HEK293T (cell line): ENCODE measurements at regions not wholly inside any gene's neighbourhood (a gene's known extent, or its start where the extent isn't known, plus 50 kb on each side); places are given as distances from the start of the nearest gene placed in this dataset.
"Not testable (repeated sequence)": the region's sequence is repeated elsewhere in the genome, so short reads cannot be mapped to it uniquely, and the experiment has no call there.

Experiments used
- CTCF ChIA-PET: fragments of 350-600 bp; formaldehyde crosslinking; extraction: SDS; loops from one replicate; lab custom pipeline; 2021; ENCODE audit warnings: antibody characterized with exemption, inconsistent platforms; lab: Yijun Ruan, JAX
- POLR2A ChIA-PET: fragments of 350-600 bp; formaldehyde crosslinking; extraction: SDS; loops from one replicate; lab custom pipeline; 2020; ENCODE audit warnings: antibody characterized with exemption, inconsistent platforms; lab: Yijun Ruan, JAX
- DNase-seq: peaks from one replicate; pipeline ENCODE4 v3.0.0; 2012; ENCODE audit warnings: mixed read lengths; ENCODE audit errors: extremely low spot score
- ARNT ChIP-seq: fragments of 450-650 bp; IDR thresholded peaks from 2 replicates; pipeline ENCODE4 v1.6.1; 2017; ENCODE audit warnings: mild to moderate bottlenecking
- BHLHE40 ChIP-seq: fragments of 450-650 bp; IDR thresholded peaks from 2 replicates; pipeline ENCODE4 v1.6.1; 2016; ENCODE audit warnings: mild to moderate bottlenecking, moderate library complexity, borderline replicate concordance
- CTBP1 ChIP-seq: fragments of 450-650 bp; IDR thresholded peaks from 2 replicates; pipeline ENCODE4 v1.6.1; 2016; ENCODE audit warnings: borderline replicate concordance
- ELF4 ChIP-seq: fragments of 450-650 bp; IDR thresholded peaks from 2 replicates; pipeline ENCODE4 v1.6.1; 2017; ENCODE audit warnings: antibody characterized with exemption
- FOXA1 ChIP-seq: fragments of 450-650 bp; IDR thresholded peaks from 2 replicates; pipeline ENCODE4 v1.6.1; 2016; ENCODE audit warnings: mild to moderate bottlenecking
- FOXK2 ChIP-seq: fragments of 450-650 bp; IDR thresholded peaks from 2 replicates; pipeline ENCODE4 v1.6.1; 2016; ENCODE audit warnings: mild to moderate bottlenecking
- FOXM1 ChIP-seq: fragments of 450-650 bp; IDR thresholded peaks from 2 replicates; pipeline ENCODE4 v1.6.1; 2017; ENCODE audit warnings: mild to moderate bottlenecking, borderline replicate concordance
- HDGF ChIP-seq: fragments of 450-650 bp; IDR thresholded peaks from 2 replicates; pipeline ENCODE4 v1.6.1; 2017; ENCODE audit warnings: antibody characterized with exemption, borderline replicate concordance
- L3MBTL2 ChIP-seq: fragments of 450-650 bp; conservative IDR thresholded peaks from 2 replicates; pipeline ENCODE4 v1.6.1; 2016; ENCODE audit warnings: mild to moderate bottlenecking
- LEF1 ChIP-seq: fragments of 450-650 bp; IDR thresholded peaks from 2 replicates; pipeline ENCODE4 v1.6.1; 2017; ENCODE audit warnings: mild to moderate bottlenecking, borderline replicate concordance
- NFRKB ChIP-seq: fragments of 450-650 bp; IDR thresholded peaks from 2 replicates; pipeline ENCODE4 v1.6.1; 2016; ENCODE audit warnings: mild to moderate bottlenecking, moderate library complexity
- PKNOX1 ChIP-seq: fragments of 450-650 bp; IDR thresholded peaks from 2 replicates; pipeline ENCODE4 v1.6.1; 2016
- SP1 ChIP-seq: fragments of 450-650 bp; IDR thresholded peaks from 2 replicates; pipeline ENCODE4 v1.6.1; 2017
- SUZ12 ChIP-seq: fragments of 450-650 bp; IDR thresholded peaks from 2 replicates; pipeline ENCODE4 v1.6.1; 2016; ENCODE audit warnings: mild to moderate bottlenecking
- TARDBP ChIP-seq: fragments of 450-650 bp; IDR thresholded peaks from 2 replicates; pipeline ENCODE4 v1.6.1; 2016
- ZNF384 ChIP-seq: fragments of 450-650 bp; IDR thresholded peaks from 2 replicates; pipeline ENCODE4 v1.6.1; 2016

GRCh38 chr6:5840734-5841390, 165.9 kb downstream of the NRN1 start:
- CTCF ChIA-PET, result no interaction called here
- POLR2A ChIA-PET, result no interaction called here
- no peak for DNase-seq
- no peak for TF ChIP-seq CTBP1
- no peak for TF ChIP-seq NFRKB
- TF ChIP-seq PKNOX1, result no peak

GRCh38 chr6:5838656-5839396, 167.9 kb downstream of the NRN1 start:
- TF ChIP-seq HDGF (no peak), L3MBTL2 (no peak), FOXM1 (no peak), ZNF384 (no peak), PKNOX1 (no peak), SP1 (no peak), ELF4 (no peak)
- POLR2A ChIA-PET, result no interaction called here
- DNase-seq, result no peak
- CTCF ChIA-PET, result no interaction called here

- TF ChIP-seq CTBP1 (no peak), ARNT (no peak), LEF1 (no peak), ELF4 (no peak), HDGF (no peak), L3MBTL2 (no peak), SP1 (no peak), BHLHE40 (no peak), TARDBP (no peak)
- DNase-seq, result no peak
- CTCF ChIA-PET, result no interaction called here
- POLR2A ChIA-PET, result no interaction called here
Observed at GRCh38 chr6:5837323-5837722, 169.4 kb downstream of the NRN1 start.

- POLR2A ChIA-PET, DNase-seq, CTCF ChIA-PET: not testable (repeated sequence)
Observed at GRCh38 chr6:5836597-5836996, 170.1 kb downstream of the NRN1 start.

- no peak for DNase-seq
- TF ChIP-seq FOXM1, result no peak
- TF ChIP-seq ELF4, result no peak
- no peak for TF ChIP-seq BHLHE40
- TF ChIP-seq PKNOX1, result no peak
- no peak for TF ChIP-seq FOXK2
- TF ChIP-seq LEF1, result no peak
- no peak for TF ChIP-seq ARNT
- no peak for TF ChIP-seq CTBP1
- TF ChIP-seq HDGF, result no peak
- TF ChIP-seq SUZ12, result no peak
- no peak for TF ChIP-seq L3MBTL2
- no peak for TF ChIP-seq FOXA1
- POLR2A ChIA-PET, result interaction anchor here (1.3 kb wide), 1 partner anchor 16 kb away, joined by 3 read pairs; no protein-coding TSS in a partner anchor
- CTCF ChIA-PET, result no interaction called here
Observed at GRCh38 chr6:5833120-5833519, 173.6 kb downstream of the NRN1 start.

- CTCF ChIA-PET, result interaction anchor here (0.6 kb wide), 1 partner anchor 19 kb away, joined by 3 read pairs; no protein-coding TSS in a partner anchor
- TF ChIP-seq BHLHE40, result no peak
- TF ChIP-seq ARNT, result no peak
- TF ChIP-seq FOXA1, result no peak
- no peak for TF ChIP-seq CTBP1
- no peak for TF ChIP-seq ZNF384
- no peak for TF ChIP-seq PKNOX1
- TF ChIP-seq HDGF, result no peak
- no peak for DNase-seq
- POLR2A ChIA-PET, result interaction anchor here (1.3 kb wide), 1 partner anchor 16 kb away, joined by 3 read pairs; no protein-coding TSS in a partner anchor
Observed at GRCh38 chr6:5832668-5833067, 174.1 kb downstream of the NRN1 start.

GRCh38 chr6:5831219-5831862, 175.4 kb downstream of the NRN1 start:
- POLR2A ChIA-PET, CTCF ChIA-PET: not testable (repeated sequence)

More at GRCh38 chr6:5831219-5831862, 175.4 kb downstream of the NRN1 start:
- DNase-seq, result not testable (repeated sequence)
